Neural progenitor cell (in vitro differentiated cells): ENCODE measurements at regions not wholly inside any gene's neighbourhood (a gene's known extent, or its start where the extent isn't known, plus 50 kb on each side); places are given as distances from the start of the nearest gene placed in this dataset.

Source experiments
- DNase-seq: peaks from one replicate; pipeline ENCODE4 v3.0.0-alpha.2; 2016; ENCODE audit warnings: low spot score
- H2AFZ ChIP-seq: fragments of 200-600 bp; sonication (generic); replicated peaks from 2 replicates; pipeline ENCODE4 v1.6.1; 2016; ENCODE audit warnings: antibody characterized with exemption
- H3F3A ChIP-seq: fragments of 200-600 bp; sonication (generic); 2 replicates; pipeline ENCODE4 v1.6.1; 2016; ENCODE audit warnings: antibody characterized with exemption, low read depth
- H3K27ac ChIP-seq: fragments of 200-600 bp; sonication (generic); 2 replicates; pipeline ENCODE4 v1.5.1; 2016; ENCODE audit warnings: mild to moderate bottlenecking
- H3K27me3 ChIP-seq: fragments of 200-600 bp; sonication (generic); 2 replicates; pipeline ENCODE4 v1.6.1; 2016; ENCODE audit warnings: mild to moderate bottlenecking, moderate library complexity
- H3K36me3 ChIP-seq: fragments of 200-600 bp; sonication (generic); 2 replicates; pipeline ENCODE4 v1.5.1; 2016
- H3K4me1 ChIP-seq: fragments of 200-600 bp; sonication (generic); 2 replicates; pipeline ENCODE4 v1.6.1; 2016; ENCODE audit warnings: mixed run types
- H3K4me2 ChIP-seq: fragments of 200-600 bp; sonication (generic); 2 replicates; pipeline ENCODE4 v1.6.1; 2016
- H3K4me3 ChIP-seq: fragments of 200-600 bp; sonication (generic); 2 replicates; pipeline ENCODE4 v1.5.1; 2016
- H3K79me2 ChIP-seq: fragments of 200-600 bp; sonication (generic); 2 replicates; pipeline ENCODE4 v1.6.1; 2016; ENCODE audit warnings: low read depth
- H3K9ac ChIP-seq: fragments of 200-600 bp; sonication (generic); 2 replicates; pipeline ENCODE4 v1.6.1; 2016
- H3K9me3 ChIP-seq: fragments of 200-600 bp; sonication (generic); 2 replicates; pipeline ENCODE4 v1.5.1; 2016; ENCODE audit warnings: low read depth
- H4K20me1 ChIP-seq: fragments of 200-600 bp; sonication (generic); 2 replicates; pipeline ENCODE4 v1.6.1; 2016; ENCODE audit warnings: low read depth
- H3K27ac Mint-ChIP-seq: 3 replicates; pipeline ENCODE4 v1.8.0; 2021; ENCODE audit warnings: mixed read lengths
- H3K27me3 Mint-ChIP-seq: 2 replicates; pipeline ENCODE4 v1.8.0; 2022; ENCODE audit warnings: low read depth, mild to moderate bottlenecking, inconsistent platforms, moderate library complexity, mixed read lengths; ENCODE audit not compliant: insufficient read depth
- H3K36me3 Mint-ChIP-seq: 3 replicates; pipeline ENCODE4 v1.8.0; 2021; ENCODE audit warnings: mixed read lengths
- H3K4me1 Mint-ChIP-seq: 3 replicates; pipeline ENCODE4 v1.8.0; 2021; ENCODE audit warnings: mixed read lengths
- H3K4me3 Mint-ChIP-seq: 3 replicates; pipeline ENCODE4 v1.8.0; 2021; ENCODE audit warnings: mild to moderate bottlenecking, moderate library complexity, mixed read lengths
- H3K9me3 Mint-ChIP-seq: 3 replicates; pipeline ENCODE4 v1.8.0; 2020; ENCODE audit warnings: mixed read lengths
- CTCF ChIP-seq: fragments of 200-600 bp; sonication (generic); IDR thresholded peaks from 2 replicates; pipeline ENCODE4 v1.5.1; 2017; ENCODE audit warnings: antibody characterized with exemption, mild to moderate bottlenecking
- EZH2 ChIP-seq: fragments of 200-600 bp; sonication (generic); IDR thresholded peaks from 2 replicates; pipeline ENCODE4 v1.6.1; 2017; ENCODE audit warnings: antibody characterized with exemption, mild to moderate bottlenecking, moderate library complexity
- EZH2phosphoT487 ChIP-seq: fragments of 200-600 bp; sonication (generic); IDR thresholded peaks from 2 replicates; pipeline ENCODE4 v1.6.1; 2017; ENCODE audit warnings: antibody characterized with exemption

- H3K4me2 ChIP-seq: no peak overlapping the region
- H3K4me3 ChIP-seq: no peak overlapping the region
Measured at GRCh38 chr3:118692416-118692815, 342.2 kb downstream of the IGSF11 start.

GRCh38 chr3:118705487-118706219 lies 329.0 kb downstream of the IGSF11 start:
- Mint-ChIP-seq H3K27ac (no peak overlapping the region), H3K9me3 (no peaks in the 10 kb centered on the region), H3K4me1 (peaks cover 10% of the 10 kb centered on the region), H3K4me3 (no peak overlapping the region), H3K27me3 (no peaks in the 10 kb centered on the region), H3K36me3 (no peaks in the 10 kb centered on the region)
- Histone ChIP-seq H2AFZ (no peak overlapping the region), H3K36me3 (no peaks in the 10 kb centered on the region), H4K20me1 (no peaks in the 10 kb centered on the region), H3K9me3 (no peaks in the 10 kb centered on the region), H3F3A (no peaks in the 10 kb centered on the region), H3K27me3 (no peaks in the 10 kb centered on the region), H3K4me1 (peaks cover 11% of the 10 kb centered on the region), H3K27ac (no peak overlapping the region), H3K9ac (no peak overlapping the region), H3K4me3 (no peak overlapping the region), H3K79me2 (no peaks in the 10 kb centered on the region), H3K4me2 (peak overlapping the region; percentile 26)
- peak; percentile 42 for DNase-seq
- TF ChIP-seq EZH2: no peak
- peak; percentile 43 for TF ChIP-seq CTCF

More at GRCh38 chr3:118692416-118692815, 342.2 kb downstream of the IGSF11 start:
- no peak for DNase-seq
- Mint-ChIP-seq H3K27ac (no peak overlapping the region), H3K9me3 (peaks cover 9% of the 10 kb centered on the region), H3K27me3 (no peaks in the 10 kb centered on the region), H3K36me3 (no peaks in the 10 kb centered on the region), H3K4me1 (no peaks in the 10 kb centered on the region), H3K4me3 (no peak overlapping the region)
- Histone ChIP-seq H3F3A (no peaks in the 10 kb centered on the region), H3K4me1 (no peaks in the 10 kb centered on the region), H2AFZ (no peak overlapping the region), H3K27me3 (no peaks in the 10 kb centered on the region), H3K79me2 (no peaks in the 10 kb centered on the region), H3K9me3 (no peaks in the 10 kb centered on the region), H4K20me1 (no peaks in the 10 kb centered on the region), H3K36me3 (no peaks in the 10 kb centered on the region), H3K9ac (no peak overlapping the region), H3K27ac (no peak overlapping the region)
- TF ChIP-seq EZH2phosphoT487: no peak
- no peak for TF ChIP-seq EZH2
- no peak for TF ChIP-seq CTCF

- Mint-ChIP-seq H3K27me3 (no peaks in the 10 kb centered on the region), H3K4me1 (peaks cover 10% of the 10 kb centered on the region), H3K4me3 (no peak overlapping the region), H3K36me3 (no peaks in the 10 kb centered on the region), H3K9me3 (no peaks in the 10 kb centered on the region), H3K27ac (no peak overlapping the region)
- Histone ChIP-seq H4K20me1 (no peaks in the 10 kb centered on the region), H3K9me3 (no peaks in the 10 kb centered on the region), H3F3A (no peaks in the 10 kb centered on the region), H3K27me3 (no peaks in the 10 kb centered on the region), H3K36me3 (no peaks in the 10 kb centered on the region), H3K79me2 (no peaks in the 10 kb centered on the region), H3K9ac (no peak overlapping the region), H3K4me1 (peaks cover 11% of the 10 kb centered on the region), H3K27ac (no peak overlapping the region), H3K4me3 (no peak overlapping the region), H3K4me2 (no peak overlapping the region), H2AFZ (peak overlapping the region; percentile 22)
- no peak for TF ChIP-seq EZH2phosphoT487
- TF ChIP-seq EZH2: no peak
- TF ChIP-seq CTCF: no peak
- no peak for DNase-seq
Measured at GRCh38 chr3:118707991-118708390, 326.7 kb downstream of the IGSF11 start.
